ENCODE measurements at regions not wholly inside any gene's neighbourhood (a gene's known extent, or its start where the extent isn't known, plus 50 kb on each side); places are given as distances from the start of the nearest gene placed in this dataset.

DNA sequence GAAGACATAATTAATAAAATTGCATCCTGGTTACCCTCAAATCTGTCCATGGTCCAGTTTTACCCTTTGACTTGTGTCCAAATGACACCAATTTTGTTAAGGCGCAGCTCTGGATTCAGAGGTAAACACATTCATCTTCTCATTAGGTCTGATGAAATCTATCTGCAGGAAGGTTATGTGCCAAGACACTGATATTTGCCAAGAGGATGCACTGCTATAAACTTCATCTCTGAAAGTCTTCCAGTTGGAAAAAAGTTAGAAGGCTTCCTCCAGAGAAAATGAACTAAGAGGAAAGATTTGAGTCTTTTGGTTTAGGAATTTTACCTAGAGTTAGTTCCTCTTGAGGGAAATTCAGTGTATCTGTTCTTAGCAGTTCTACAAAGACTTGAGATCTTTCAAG, 717.8 kb downstream of the DTWD2 start:
- TF ChIP-seq ZNF274 (IDR thresholded peaks at IDR 0.05; ENCODE audit: low read depth, low read length): no peak
- no peak for TF ChIP-seq YY1 (IDR thresholded peaks at IDR 0.05; ENCODE audit: insufficient read depth, insufficient read length)

Measured in NT2/D1 (cell line).